IMR-90 (cell line): ENCODE measurements at regions not wholly inside any gene's neighbourhood (a gene's known extent, or its start where the extent isn't known, plus 50 kb on each side); places are given as distances from the start of the nearest gene placed in this dataset.

Source experiments
- ATAC-seq: fragments of 200-7000 bp; cut with Tn5 transposase; 2 replicates; pipeline ENCODE4 v1.9.1; 2020; ENCODE audit warnings: low read depth, mild to moderate bottlenecking, moderate library complexity
- BruUV-seq: library from RNA; stranded (reverse); fragments of 400-500 nt; replicated peaks from 2 replicates; lab custom pipeline; 2021; lab: Mats Ljungman, UMichigan
- CTCF ChIA-PET: fragments of 300-600 bp; formaldehyde crosslinking; extraction: SDS; loops from one replicate; lab custom pipeline; 2021; ENCODE audit warnings: antibody characterized with exemption; lab: Yijun Ruan, JAX
- POLR2A ChIA-PET: fragments of 300-600 bp; sonication (Branson Sonifier 250); formaldehyde crosslinking; loops from one replicate; lab custom pipeline; 2022; ENCODE audit warnings: antibody characterized with exemption; ENCODE audit not compliant: unreplicated experiment; lab: Charles Lee
- DNase-seq: peaks from one replicate; pipeline ENCODE4 v3.0.0; 2013
- H2AFZ ChIP-seq: replicated peaks from 2 replicates; pipeline ENCODE3; 2013; ENCODE audit warnings: low read length, mild to moderate bottlenecking; ENCODE audit not compliant: poor library complexity
- H2AK5ac ChIP-seq: 2 replicates; pipeline ENCODE4 v1.6.1; 2013; ENCODE audit warnings: low read depth, low read length, inconsistent platforms
- H2AK9ac ChIP-seq: replicated peaks from 2 replicates; pipeline ENCODE3; 2013; ENCODE audit warnings: mild to moderate bottlenecking, low read depth, low read length, moderate library complexity; ENCODE audit not compliant: poor library complexity
- H2BK120ac ChIP-seq: 2 replicates; pipeline ENCODE4 v1.6.1; 2013; ENCODE audit warnings: low read depth, low read length, inconsistent platforms
- H2BK15ac ChIP-seq: 3 replicates; pipeline ENCODE4 v1.6.1; 2013; ENCODE audit warnings: low read depth, low read length, inconsistent platforms
- H2BK20ac ChIP-seq: 2 replicates; pipeline ENCODE4 v1.6.1; 2013; ENCODE audit warnings: low read depth, mild to moderate bottlenecking, inconsistent platforms, low read length, moderate library complexity
- H2BK5ac ChIP-seq: 2 replicates; pipeline ENCODE4 v1.6.1; 2013; ENCODE audit warnings: mild to moderate bottlenecking, low read depth, low read length, inconsistent platforms; ENCODE audit not compliant: poor library complexity, severe bottlenecking
- H3K14ac ChIP-seq: replicated peaks from 2 replicates; pipeline ENCODE4 v1.6.1; 2013; ENCODE audit warnings: low read depth, low read length, inconsistent platforms
- H3K18ac ChIP-seq: 2 replicates; pipeline ENCODE4 v1.6.1; 2013; ENCODE audit warnings: low read depth, low read length, control low read depth
- H3K23ac ChIP-seq: 2 replicates; pipeline ENCODE4 v1.6.1; 2013; ENCODE audit warnings: low read depth, low read length, inconsistent platforms
- H3K27ac ChIP-seq: 2 replicates; pipeline ENCODE4 v1.5.1; 2013; ENCODE audit warnings: mild to moderate bottlenecking, control low read depth, low read length; ENCODE audit not compliant: insufficient read depth
- H3K27me3 ChIP-seq: 2 replicates; pipeline ENCODE4 v1.6.1; 2013; ENCODE audit warnings: low read length; ENCODE audit not compliant: control insufficient read depth, insufficient read depth
- H3K36me3 ChIP-seq: 2 replicates; pipeline ENCODE4 v1.6.1; 2013; ENCODE audit warnings: low read length, mixed read lengths; ENCODE audit not compliant: control insufficient read depth, insufficient read depth
- H3K4ac ChIP-seq: 2 replicates; pipeline ENCODE4 v1.6.1; 2013; ENCODE audit warnings: low read depth, low read length, inconsistent platforms
- H3K4me1 ChIP-seq: 2 replicates; pipeline ENCODE4 v1.6.1; 2013; ENCODE audit warnings: low read length, mixed read lengths; ENCODE audit not compliant: control insufficient read depth, insufficient read depth
- H3K4me2 ChIP-seq: 2 replicates; pipeline ENCODE4 v1.6.1; 2013; ENCODE audit warnings: low read depth, mild to moderate bottlenecking, control low read depth, low read length, moderate library complexity
- H3K4me3 ChIP-seq: 2 replicates; pipeline ENCODE4 v1.5.1; 2013; ENCODE audit warnings: low read depth, mild to moderate bottlenecking, control low read depth, low read length, moderate library complexity; ENCODE audit not compliant: insufficient read depth
- H3K56ac ChIP-seq: 2 replicates; pipeline ENCODE4 v1.6.1; 2013; ENCODE audit warnings: low read length, inconsistent platforms; ENCODE audit not compliant: insufficient read depth; ENCODE audit errors: extremely low read depth
- H3K79me1 ChIP-seq, 2 experiments: 2 replicates each; pipeline ENCODE4 v1.6.1; 2013; ENCODE audit warnings: low read length in 2 of 2, inconsistent platforms in 1 of 2, low read depth in 1 of 2
- H3K9ac ChIP-seq: 2 replicates; pipeline ENCODE4 v1.6.1; 2013; ENCODE audit warnings: low read depth, low read length, control low read depth
- H3K9me1 ChIP-seq: 2 replicates; pipeline ENCODE4 v1.6.1; 2013; ENCODE audit warnings: low read length, inconsistent platforms; ENCODE audit not compliant: insufficient read depth
- H3K9me3 ChIP-seq: 2 replicates; pipeline ENCODE4 v1.6.1; 2013; ENCODE audit warnings: low read length; ENCODE audit not compliant: control insufficient read depth, insufficient read depth
- H4K20me1 ChIP-seq: 2 replicates; pipeline ENCODE4 v1.6.1; 2013; ENCODE audit warnings: low read length, inconsistent platforms; ENCODE audit not compliant: insufficient read depth
- H4K5ac ChIP-seq: 2 replicates; pipeline ENCODE4 v1.6.1; 2013; ENCODE audit warnings: mild to moderate bottlenecking, low read depth, low read length, control low read depth
- H4K8ac ChIP-seq, 2 experiments: 2 replicates each; pipeline ENCODE4 v1.6.1; 2013; ENCODE audit warnings: low read depth in 2 of 2, low read length in 2 of 2, control low read depth in 1 of 2, inconsistent platforms in 1 of 2
- H4K91ac ChIP-seq: 2 replicates; pipeline ENCODE4 v1.6.1; 2013; ENCODE audit warnings: low read depth, low read length, inconsistent platforms; ENCODE audit not compliant: insufficient read depth
- RAD21 ChIP-seq: IDR thresholded peaks from 2 replicates; pipeline ENCODE4 v1.6.1; 2012; ENCODE audit warnings: low read length, improper control_type of control experiment
- WGBS, 2 experiments: methylation state at CpG; one replicate each; pipeline versions ENCODE4 v1.1.5 to v1.1.7; 2013; ENCODE audit warnings: missing lambda C conversion rate in 2 of 2; ENCODE audit not compliant: insufficient read length in 1 of 2; ENCODE audit errors: extremely low coverage in 2 of 2; 5-methylcytosine and 5-hydroxymethylcytosine counted together
- dilution Hi-C: fragments of 300-500 bp; cut with HindIII; formaldehyde crosslinking; loops from one replicate; pipeline ENCODE4 v1.14.3; 2018; ENCODE audit warnings: low sequenced_read_pairs; ENCODE audit not compliant: unreplicated experiment
- in situ Hi-C: fragments of 300-500 bp; cut with MboI; formaldehyde crosslinking; loops from 3 replicates; pipeline ENCODE4 v1.14.3; 2019; ENCODE audit warnings: low sequenced_read_pairs, inconsistent platforms, mixed read lengths
- intact Hi-C: fragments of 100-400 bp; cut with micrococcal nuclease; formaldehyde crosslinking; loops from 2 replicates; pipeline ENCODE4 v1.10.0; 2022

- Histone ChIP-seq H3K56ac (no peak overlapping the region), H3K18ac (no peak overlapping the region), H3K4me3 (no peak overlapping the region), H3K4me2 (no peak overlapping the region), H2AK5ac (no peak overlapping the region), H3K36me3 (no peaks in the 10 kb centered on the region), H4K20me1 (no peaks in the 10 kb centered on the region), H2BK5ac (no peak overlapping the region), H4K91ac (no peak overlapping the region), H2BK20ac (no peak overlapping the region), H3K14ac (no peak overlapping the region), H3K4ac (no peak overlapping the region), H4K8ac (no peak overlapping the region), H2AK9ac (no peak overlapping the region), H3K9ac (no peak overlapping the region), H3K23ac (no peak overlapping the region), H2BK15ac (no peak overlapping the region), H3K27me3 (no peaks in the 10 kb centered on the region), H3K9me3 (no peaks in the 10 kb centered on the region), H3K79me1 (no peaks in the 10 kb centered on the region), H3K4me1 (peaks cover 2% of the 10 kb centered on the region), H3K27ac (no peak overlapping the region), H3K9me1 (no peaks in the 10 kb centered on the region), H2AFZ (no peak overlapping the region), H2BK120ac (no peak overlapping the region), H4K5ac (no peak overlapping the region)
- 90% methylated on average over 2 of the region's 5 CpGs; no CpG with 5 or more reads in 1 of the 2 experiments for WGBS, 2 experiments
- DNase-seq: no peak
- no TSS peak for BruUV-seq
- TF ChIP-seq RAD21: no peak
- POLR2A ChIA-PET: no interaction called here
- intact Hi-C loops (no loop called here), dilution Hi-C loops (no loop called here), in situ Hi-C loops (no loop called here)
- no peak for ATAC-seq
- CTCF ChIA-PET: no interaction called here
These were observed 260.3 kb downstream of the TMEM167A start for GRCh38 chr5:82816926-82817325.
